Astrocyte (in vitro differentiated cells and primary cell): ENCODE measurements at regions not wholly inside any gene's neighbourhood (a gene's known extent, or its start where the extent isn't known, plus 50 kb on each side); places are given as distances from the start of the nearest gene placed in this dataset.

Experiments used
- EZH2 ChIP-seq: IDR thresholded peaks from 2 replicates; pipeline ENCODE4 v1.6.1; 2012; ENCODE audit warnings: mild to moderate bottlenecking, low read length, inconsistent platforms; ENCODE audit not compliant: insufficient read depth
- TF ChIP-seq, protein P1 (sequence below): IDR thresholded peaks from 2 replicates; pipeline ENCODE4 v1.5.1; 2011; ENCODE audit warnings: low read depth, mild to moderate bottlenecking, inconsistent platforms, low read length, moderate library complexity; ENCODE audit not compliant: insufficient read depth

DNA sequence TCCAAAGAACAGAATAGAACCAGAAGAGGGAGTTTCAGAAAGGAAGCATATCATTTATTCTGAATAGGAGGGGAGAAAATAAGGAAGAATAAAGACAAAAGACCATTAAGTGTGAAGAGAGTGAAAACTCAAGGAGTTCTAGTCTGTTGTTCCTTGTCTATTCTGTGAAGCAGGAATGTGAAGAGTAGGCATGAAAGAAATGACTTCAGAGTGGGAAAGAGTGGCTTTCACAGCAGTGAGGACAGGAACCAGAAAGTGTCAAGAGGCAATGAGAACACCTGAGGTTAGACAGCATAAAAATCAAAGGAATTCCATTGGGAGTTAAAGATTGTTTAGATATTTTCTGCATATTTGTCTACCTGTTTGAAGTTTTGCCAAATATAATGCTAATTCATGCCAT lies 768.8 kb upstream of the GRAMD2B start:
- TF ChIP-seq, protein P1, sequence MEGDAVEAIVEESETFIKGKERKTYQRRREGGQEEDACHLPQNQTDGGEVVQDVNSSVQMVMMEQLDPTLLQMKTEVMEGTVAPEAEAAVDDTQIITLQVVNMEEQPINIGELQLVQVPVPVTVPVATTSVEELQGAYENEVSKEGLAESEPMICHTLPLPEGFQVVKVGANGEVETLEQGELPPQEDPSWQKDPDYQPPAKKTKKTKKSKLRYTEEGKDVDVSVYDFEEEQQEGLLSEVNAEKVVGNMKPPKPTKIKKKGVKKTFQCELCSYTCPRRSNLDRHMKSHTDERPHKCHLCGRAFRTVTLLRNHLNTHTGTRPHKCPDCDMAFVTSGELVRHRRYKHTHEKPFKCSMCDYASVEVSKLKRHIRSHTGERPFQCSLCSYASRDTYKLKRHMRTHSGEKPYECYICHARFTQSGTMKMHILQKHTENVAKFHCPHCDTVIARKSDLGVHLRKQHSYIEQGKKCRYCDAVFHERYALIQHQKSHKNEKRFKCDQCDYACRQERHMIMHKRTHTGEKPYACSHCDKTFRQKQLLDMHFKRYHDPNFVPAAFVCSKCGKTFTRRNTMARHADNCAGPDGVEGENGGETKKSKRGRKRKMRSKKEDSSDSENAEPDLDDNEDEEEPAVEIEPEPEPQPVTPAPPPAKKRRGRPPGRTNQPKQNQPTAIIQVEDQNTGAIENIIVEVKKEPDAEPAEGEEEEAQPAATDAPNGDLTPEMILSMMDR, result no peak
- TF ChIP-seq EZH2, result no peak
